Kidney (tissue), 13 donors: ENCODE measurements at regions not wholly inside any gene's neighbourhood (a gene's known extent, or its start where the extent isn't known, plus 50 kb on each side); places are given as distances from the start of the nearest gene placed in this dataset.

ENCODE experiments used
- DNase-seq, 5 donors: peaks; one replicate each; pipeline ENCODE4 v3.0.0-alpha.2; 2013 to 2020
- FAIRE-seq: peaks from 2 replicates; lab custom pipeline; 2012; peaks lifted over from hg19 to GRCh38; lab: Jason Lieb, UNC
- H3K27ac ChIP-seq, 2 donors: one replicate each; pipeline ENCODE4 v1.7.0; 2013; ENCODE audit warnings: low read depth in 2 of 2, low read length in 2 of 2, inconsistent platforms in 1 of 2
- H3K27me3 ChIP-seq: one replicate; pipeline ENCODE4 v1.7.1; 2013; ENCODE audit warnings: low read length, inconsistent platforms; ENCODE audit not compliant: control insufficient read depth, insufficient read depth
- H3K36me3 ChIP-seq, 3 donors: one replicate each; pipeline versions ENCODE4 v1.7.0 to v1.7.1; 2013; ENCODE audit warnings: low read length in 3 of 3, control low read depth in 1 of 3, inconsistent platforms in 1 of 3; ENCODE audit not compliant: insufficient read depth in 3 of 3, control insufficient read depth in 2 of 3
- H3K4me1 ChIP-seq, 3 donors: one replicate each; pipeline versions ENCODE4 v1.7.0 to v1.7.1; 2013; ENCODE audit warnings: low read length in 3 of 3, inconsistent platforms in 1 of 3, low read depth in 1 of 3; ENCODE audit not compliant: control insufficient read depth in 2 of 3, insufficient read depth in 2 of 3
- H3K4me3 ChIP-seq, 3 donors: one replicate each; pipeline versions ENCODE4 v1.7.0 to v1.8.1; 2013; ENCODE audit warnings: low read length in 3 of 3, control low read depth in 1 of 3, inconsistent platforms in 1 of 3
- H3K9ac ChIP-seq, 3 donors: one replicate each; pipeline versions ENCODE4 v1.7.0 to v1.7.1; 2013; ENCODE audit warnings: low read length in 3 of 3, control low read depth in 1 of 3, inconsistent platforms in 1 of 3
- H3K9me3 ChIP-seq, 3 donors: one replicate each; pipeline versions ENCODE4 v1.7.0 to v1.7.1; 2013; ENCODE audit warnings: low read length in 3 of 3, control low read depth in 1 of 3, inconsistent platforms in 1 of 3; ENCODE audit not compliant: control insufficient read depth in 2 of 3, insufficient read depth in 1 of 3
- intact Hi-C: fragments of 100-400 bp; cut with DNase I; formaldehyde crosslinking; loops from one replicate; pipeline ENCODE4 v1.11.1; 2022
- TF ChIP-seq, protein P1 (sequence below): IDR thresholded peaks from 3 replicates; pipeline ENCODE4 v1.5.1; 2012; ENCODE audit warnings: mild to moderate bottlenecking, moderate library complexity, borderline replicate concordance; ENCODE audit not compliant: insufficient read depth; ENCODE audit errors: extremely low read depth
- donor health status: control.
- donor health status: control.
- donor health status: control.
- donor health status: control.
- donor health status: control.
- donor health status: DM: yes; HTN: yes; CAD: no.
- donor health status: Normal renal cell carcinoma (clear cell type).

DNA sequence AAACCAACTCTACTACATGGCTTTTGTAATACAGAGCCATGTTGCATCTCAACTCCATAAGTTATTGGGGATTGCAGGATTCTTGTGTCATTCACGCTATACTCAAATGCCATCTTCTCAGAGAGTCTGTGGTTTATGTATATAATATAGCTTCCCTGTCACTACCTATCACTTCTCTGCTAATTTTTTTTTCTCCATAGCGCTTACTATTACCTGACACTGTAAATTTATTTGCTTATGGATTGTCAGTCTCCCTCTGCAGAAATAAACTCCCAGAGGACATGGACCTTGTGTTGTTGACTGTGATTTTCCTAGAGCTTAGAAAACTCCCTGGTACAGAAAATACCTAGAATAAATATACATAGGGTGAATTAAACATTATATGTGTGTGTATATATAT, 990.5 kb downstream of the TBL1XR1 start:
- H3K9ac ChIP-seq, result no peak overlapping the region
- no peaks in the 10 kb centered on the region for H3K36me3 ChIP-seq
- no peaks in the 10 kb centered on the region for H3K9me3 ChIP-seq
- intact Hi-C loops, result no loop called here
- H3K4me3 ChIP-seq, result no peak overlapping the region
- no peak overlapping the region for H3K27ac ChIP-seq
- no peak for DNase-seq
- no peak for FAIRE-seq
- TF ChIP-seq, protein P1, sequence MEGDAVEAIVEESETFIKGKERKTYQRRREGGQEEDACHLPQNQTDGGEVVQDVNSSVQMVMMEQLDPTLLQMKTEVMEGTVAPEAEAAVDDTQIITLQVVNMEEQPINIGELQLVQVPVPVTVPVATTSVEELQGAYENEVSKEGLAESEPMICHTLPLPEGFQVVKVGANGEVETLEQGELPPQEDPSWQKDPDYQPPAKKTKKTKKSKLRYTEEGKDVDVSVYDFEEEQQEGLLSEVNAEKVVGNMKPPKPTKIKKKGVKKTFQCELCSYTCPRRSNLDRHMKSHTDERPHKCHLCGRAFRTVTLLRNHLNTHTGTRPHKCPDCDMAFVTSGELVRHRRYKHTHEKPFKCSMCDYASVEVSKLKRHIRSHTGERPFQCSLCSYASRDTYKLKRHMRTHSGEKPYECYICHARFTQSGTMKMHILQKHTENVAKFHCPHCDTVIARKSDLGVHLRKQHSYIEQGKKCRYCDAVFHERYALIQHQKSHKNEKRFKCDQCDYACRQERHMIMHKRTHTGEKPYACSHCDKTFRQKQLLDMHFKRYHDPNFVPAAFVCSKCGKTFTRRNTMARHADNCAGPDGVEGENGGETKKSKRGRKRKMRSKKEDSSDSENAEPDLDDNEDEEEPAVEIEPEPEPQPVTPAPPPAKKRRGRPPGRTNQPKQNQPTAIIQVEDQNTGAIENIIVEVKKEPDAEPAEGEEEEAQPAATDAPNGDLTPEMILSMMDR, result no peak
- H3K27me3 ChIP-seq, result no peaks in the 10 kb centered on the region
- H3K4me1 ChIP-seq, result no peaks in the 10 kb centered on the region

DNA sequence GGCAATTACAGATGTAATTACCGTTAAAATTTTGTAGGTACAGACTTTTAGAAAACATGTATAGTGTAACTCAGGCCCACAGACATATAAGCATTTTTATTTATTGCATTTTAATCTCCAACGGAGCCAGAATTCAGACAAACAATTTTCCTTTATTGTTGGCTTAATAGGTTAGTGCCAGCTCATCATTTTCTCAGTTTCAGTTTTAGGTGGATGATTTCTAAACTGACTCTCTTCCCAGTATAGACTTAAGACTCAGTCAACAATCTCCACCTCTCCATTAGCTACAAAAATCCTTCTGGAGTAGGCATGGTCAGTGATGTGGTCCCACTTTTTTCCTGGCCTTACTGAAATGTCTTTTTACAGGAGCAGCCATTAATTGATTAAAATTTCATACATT, 994.6 kb downstream of the TBL1XR1 start:
- Histone ChIP-seq H3K4me1 (no peaks in the 10 kb centered on the region), H3K27ac (no peak overlapping the region), H3K36me3 (no peaks in the 10 kb centered on the region), H3K4me3 (no peak overlapping the region), H3K27me3 (no peaks in the 10 kb centered on the region), H3K9ac (no peak overlapping the region), H3K9me3 (no peaks in the 10 kb centered on the region)
- intact Hi-C loops, result no loop called here
- no peak for FAIRE-seq
- DNase-seq, result no peak
- TF ChIP-seq, protein P1, result no peak

DNA sequence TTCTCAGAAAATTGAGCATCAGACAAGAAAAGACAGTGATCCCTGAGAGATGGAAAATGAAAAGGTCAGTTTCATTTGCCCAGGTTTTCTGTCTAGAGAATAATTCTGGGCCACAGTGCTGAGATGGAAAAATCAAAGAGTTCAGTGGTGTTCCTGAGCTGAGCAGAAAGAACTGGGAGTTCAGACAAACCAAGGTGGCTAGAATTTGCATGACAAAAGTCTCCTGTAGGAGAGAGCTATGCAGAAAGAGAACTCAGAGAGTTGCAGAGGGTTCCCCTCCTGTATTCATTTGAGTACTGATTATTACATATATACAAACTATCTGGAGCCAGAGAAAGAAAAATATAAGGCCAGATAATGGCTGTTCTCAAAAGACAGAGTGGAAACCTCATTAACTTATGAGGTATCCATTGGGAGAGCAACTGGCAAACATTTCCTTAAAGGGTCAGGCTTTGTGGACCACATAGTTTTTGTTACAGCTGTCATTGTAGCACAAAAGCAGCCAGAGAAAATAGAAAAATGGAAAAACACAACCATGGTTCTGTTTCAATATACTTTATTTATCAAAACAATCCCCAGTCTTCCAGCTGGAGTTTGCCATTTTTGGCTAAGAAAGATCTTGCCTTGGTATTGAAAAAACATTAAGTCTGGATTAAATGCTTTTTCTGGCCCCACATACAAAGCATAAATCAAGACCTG, 1004.1 kb downstream of the TBL1XR1 start:
- Histone ChIP-seq H3K27me3 (no peaks in the 10 kb centered on the region), H3K4me1 (no peaks in the 10 kb centered on the region), H3K27ac (no peak overlapping the region), H3K9me3 (peaks cover 0 to 5% (median 0%) of the 10 kb centered on the region in 3 donors), H3K9ac (no peak overlapping the region), H3K36me3 (no peaks in the 10 kb centered on the region), H3K4me3 (no peak overlapping the region)
- DNase-seq (peak in 2 of 5 donors; percentile 7 to 49), FAIRE-seq (no peak)
- intact Hi-C loops, result no loop called here
- TF ChIP-seq, protein P1, result no peak

DNA sequence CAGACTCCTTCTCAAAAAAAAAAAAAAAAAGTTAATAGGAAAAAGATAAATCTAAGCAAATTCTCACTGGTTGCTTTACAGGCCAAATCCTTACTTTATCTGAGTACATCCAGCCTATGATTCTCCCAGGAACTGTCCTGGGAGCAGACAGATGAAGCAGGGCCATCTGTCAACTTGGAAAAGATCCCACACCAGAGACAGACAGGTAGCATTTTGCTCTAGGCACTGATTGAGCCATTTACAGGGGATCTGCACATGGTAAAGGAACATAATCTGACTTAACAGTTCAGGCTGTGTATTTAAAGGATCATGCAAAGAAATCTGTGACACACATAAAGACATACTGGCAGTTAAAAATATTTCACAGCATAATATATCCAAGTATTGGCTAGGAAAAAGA, 1006.5 kb downstream of the TBL1XR1 start:
- TF ChIP-seq, protein P1, result no peak
- Histone ChIP-seq H3K4me1 (no peaks in the 10 kb centered on the region), H3K4me3 (no peak overlapping the region), H3K9me3 (no peaks in the 10 kb centered on the region), H3K36me3 (no peaks in the 10 kb centered on the region), H3K27ac (no peak overlapping the region), H3K9ac (no peak overlapping the region), H3K27me3 (no peaks in the 10 kb centered on the region)
- intact Hi-C loops, result no loop called here
- FAIRE-seq (no peak), DNase-seq (no peak)
